ENCODE measurements at regions not wholly inside any gene's neighbourhood (a gene's known extent, or its start where the extent isn't known, plus 50 kb on each side); places are given as distances from the start of the nearest gene placed in this dataset.

GRCh38 chr2:14540015-14540414, 92.5 kb upstream of the LRATD1 start:
- TF ChIP-seq, protein P1, sequence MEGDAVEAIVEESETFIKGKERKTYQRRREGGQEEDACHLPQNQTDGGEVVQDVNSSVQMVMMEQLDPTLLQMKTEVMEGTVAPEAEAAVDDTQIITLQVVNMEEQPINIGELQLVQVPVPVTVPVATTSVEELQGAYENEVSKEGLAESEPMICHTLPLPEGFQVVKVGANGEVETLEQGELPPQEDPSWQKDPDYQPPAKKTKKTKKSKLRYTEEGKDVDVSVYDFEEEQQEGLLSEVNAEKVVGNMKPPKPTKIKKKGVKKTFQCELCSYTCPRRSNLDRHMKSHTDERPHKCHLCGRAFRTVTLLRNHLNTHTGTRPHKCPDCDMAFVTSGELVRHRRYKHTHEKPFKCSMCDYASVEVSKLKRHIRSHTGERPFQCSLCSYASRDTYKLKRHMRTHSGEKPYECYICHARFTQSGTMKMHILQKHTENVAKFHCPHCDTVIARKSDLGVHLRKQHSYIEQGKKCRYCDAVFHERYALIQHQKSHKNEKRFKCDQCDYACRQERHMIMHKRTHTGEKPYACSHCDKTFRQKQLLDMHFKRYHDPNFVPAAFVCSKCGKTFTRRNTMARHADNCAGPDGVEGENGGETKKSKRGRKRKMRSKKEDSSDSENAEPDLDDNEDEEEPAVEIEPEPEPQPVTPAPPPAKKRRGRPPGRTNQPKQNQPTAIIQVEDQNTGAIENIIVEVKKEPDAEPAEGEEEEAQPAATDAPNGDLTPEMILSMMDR (conservative IDR thresholded peaks at IDR 0.05), result no peak
- no peak for TF ChIP-seq ZFX (IDR thresholded peaks at IDR 0.05)

Measured in C4-2B (cell line).